ENCODE measurements at regions not wholly inside any gene's neighbourhood (a gene's known extent, or its start where the extent isn't known, plus 50 kb on each side); places are given as distances from the start of the nearest gene placed in this dataset.

DNA sequence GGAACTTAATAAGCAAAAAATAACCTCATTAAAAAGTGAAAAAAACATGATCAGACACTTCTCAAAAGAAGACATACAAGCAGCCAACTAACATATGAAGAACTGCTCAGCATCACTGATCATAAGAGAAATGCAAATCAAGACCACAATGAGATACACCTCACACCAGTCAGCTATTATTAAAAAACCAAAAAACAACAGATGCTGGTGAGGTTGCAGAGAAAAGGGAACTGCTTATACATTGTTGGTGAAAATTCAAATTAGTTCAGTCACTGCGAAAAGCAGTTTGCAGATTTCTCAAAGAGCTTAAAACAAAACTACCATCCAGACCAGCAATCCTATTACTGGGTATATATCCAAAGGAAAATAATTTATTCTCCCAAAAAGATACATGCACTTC, 513.3 kb downstream of the MDFIC start:
- DNase-seq, result no peak

DNA sequence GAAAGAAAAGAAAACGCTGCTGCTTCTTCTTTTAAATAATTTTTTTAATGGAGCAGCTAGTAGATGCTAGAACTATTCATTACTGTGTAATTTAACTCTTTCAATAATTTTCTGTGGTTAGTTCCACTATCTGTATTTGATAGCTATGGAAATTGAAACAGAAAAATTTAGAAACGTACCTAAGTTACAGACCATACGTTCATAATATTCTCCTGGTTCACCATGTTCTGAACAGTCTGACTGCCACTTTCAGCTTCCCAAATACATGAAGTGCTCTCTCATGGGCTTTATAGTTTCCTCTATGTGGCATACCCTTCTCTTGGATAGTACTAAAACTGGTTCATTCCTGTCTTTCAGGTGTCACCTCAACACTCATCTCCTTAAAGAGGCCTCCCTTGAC, 508.0 kb downstream of the MDFIC start:
- DNase-seq, result no peak

DNA sequence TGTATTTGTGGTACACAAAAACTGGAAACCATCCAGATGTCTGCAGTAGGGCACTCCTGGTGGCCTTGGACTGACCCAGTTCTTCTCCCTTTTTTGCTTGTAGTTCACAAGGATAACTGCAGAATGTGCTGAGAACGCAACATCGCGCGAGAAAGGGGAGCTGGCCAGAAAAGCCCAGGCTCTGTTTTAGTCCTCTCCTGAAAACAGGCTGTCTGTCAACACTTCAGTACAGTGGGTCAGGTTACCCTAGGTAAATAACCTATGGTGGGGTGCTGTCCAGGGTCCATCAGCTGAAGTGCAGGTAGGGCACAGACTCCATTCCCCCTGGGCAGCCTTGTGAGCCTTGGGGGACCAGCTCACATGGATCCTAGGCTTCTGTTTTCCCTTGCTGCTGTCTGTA, 495.8 kb downstream of the MDFIC start:
- DNase-seq, result no peak

DNA sequence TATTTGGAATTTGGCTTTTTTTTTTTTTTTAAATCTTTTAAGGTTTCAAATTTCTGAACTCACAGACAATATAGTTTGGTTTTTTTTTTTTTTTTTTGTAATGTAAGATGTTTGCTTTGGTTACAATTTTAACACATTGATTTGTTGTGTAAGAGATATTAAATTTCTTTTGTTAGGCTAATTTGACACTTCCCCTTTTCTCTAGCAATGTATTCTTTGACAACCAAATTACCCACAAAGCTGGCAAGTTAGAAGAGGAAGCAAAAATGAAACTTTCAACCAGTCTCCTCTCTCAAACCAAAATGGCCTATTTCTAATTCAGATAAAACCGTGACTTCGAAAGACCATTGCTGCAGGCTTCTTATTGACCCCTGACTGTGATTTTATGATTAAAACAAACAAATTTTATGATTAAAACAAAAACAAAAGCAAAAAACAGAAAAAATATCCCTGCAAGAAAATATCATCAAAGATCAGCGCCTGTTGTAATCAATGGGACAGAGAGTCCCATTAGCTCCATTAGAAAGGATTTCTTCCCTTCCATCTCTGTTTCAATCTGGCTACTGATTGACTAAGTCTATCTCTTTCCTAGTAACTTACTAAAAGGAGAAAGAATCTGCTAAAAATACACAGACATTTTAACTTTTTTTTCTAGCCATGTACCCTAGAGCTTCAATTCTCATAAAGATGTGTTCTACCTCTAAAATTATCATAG, 489.2 kb downstream of the MDFIC start:
- peak; percentile 57 for DNase-seq

DNA sequence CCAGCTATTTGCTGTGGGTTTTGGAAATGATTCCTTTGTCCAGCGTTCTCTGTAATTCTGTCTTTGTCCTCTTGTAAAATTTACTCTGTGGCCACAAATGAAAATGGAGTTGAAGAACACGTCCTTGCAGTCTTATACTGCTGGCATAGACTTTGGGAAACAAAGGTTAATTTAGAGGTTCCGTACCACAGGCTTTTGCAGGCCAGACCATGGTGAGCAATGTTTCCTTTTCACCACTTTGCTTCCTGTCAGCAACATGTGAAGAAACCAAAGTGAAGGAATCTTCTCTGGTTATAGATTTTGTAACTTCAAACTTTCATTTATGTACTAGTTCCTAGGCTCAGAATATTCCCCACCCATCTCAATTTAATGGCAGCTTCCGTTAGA, 488.5 kb downstream of the MDFIC start:
- DNase-seq, result peak; percentile 73

DNA sequence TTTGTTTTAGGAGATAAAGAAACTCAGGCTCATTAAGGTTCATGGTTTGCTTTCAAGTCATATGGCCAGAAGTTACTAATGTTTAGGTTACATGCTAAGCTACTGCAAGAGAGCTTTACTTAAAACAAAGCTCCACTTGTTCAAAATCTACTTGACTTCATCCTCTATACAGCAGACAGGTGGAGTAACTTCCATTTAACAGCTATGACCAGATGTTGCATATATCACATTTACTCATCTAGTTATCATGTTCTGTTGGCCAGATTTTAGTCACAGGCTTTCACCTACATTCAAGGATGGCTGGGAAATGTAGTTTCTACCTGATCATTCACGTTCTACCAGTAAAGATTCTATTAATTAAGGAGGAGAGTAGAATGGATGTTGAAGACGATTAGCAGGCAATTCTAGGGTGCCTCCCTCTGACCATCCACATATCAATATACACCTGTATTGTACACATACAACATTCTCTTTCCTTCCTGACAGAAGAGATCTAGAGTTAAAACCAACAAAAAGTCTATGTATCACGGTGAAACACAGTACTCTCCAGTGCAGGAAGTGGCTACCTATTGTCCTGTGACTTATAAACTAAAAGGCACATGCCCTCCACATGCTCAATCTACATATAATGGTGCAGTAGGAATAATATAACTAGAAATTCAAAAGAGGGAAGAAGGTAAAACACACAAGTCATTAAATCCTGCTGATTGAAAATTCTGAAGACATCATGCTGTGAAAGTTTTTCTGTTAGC, 488.0 kb downstream of the MDFIC start:
- DNase-seq, result peak; percentile 73

DNA sequence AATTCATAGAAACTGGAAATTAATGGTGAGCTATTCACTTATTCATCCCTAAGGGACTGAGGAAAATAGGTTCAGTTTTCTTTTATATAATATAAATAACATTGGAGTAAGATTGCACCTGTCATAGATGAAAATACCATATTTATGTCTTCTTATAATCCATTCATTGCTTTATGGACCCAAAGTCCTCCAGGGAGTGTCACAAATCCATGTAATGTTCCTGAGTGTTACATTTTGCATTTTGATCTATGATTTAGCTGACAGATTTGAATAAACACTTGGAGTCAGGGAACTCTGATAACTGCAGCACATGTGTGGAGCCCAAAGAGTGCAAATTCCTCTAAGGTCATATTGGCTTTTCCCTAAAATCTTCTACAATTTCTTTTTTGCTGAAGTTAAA, 484.3 kb downstream of the MDFIC start:
- DNase-seq, result no peak

DNA sequence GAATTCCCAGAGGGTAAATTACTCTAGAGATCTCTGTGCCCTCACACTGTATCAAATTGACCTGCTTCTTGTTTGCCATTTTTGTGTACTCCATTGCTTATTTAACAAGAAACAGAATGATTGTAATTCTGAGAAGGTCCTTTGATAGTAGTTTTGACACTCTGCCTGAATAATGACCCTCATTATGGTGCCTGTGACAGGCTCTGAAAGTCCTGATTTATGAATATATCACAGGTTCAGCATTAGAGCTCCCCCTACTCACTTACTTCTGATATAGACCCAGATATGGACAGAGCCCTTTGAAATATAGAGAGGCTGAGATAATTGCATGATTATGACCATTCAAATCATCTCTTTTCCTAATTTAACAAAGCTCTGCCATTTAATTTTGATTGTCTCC, 465.2 kb downstream of the MDFIC start:
- DNase-seq, result no peak

DNA sequence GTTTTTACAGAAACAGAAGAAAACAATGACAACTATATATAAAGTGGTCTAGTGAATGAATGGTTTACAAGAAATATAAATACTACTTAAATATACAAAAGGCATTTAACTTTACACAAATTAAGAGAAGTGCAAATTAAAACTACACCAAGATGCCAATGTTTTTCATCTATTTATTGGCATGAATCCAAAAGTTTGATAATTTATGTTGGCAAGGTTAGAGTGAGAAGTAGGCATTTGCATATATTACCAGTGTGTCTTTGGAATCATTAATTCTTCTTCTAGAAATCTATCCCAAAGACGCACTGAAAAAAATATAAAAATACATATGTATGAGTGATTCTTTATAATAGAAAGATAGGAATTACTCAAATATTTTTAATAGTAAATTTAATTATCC, 457.4 kb downstream of the MDFIC start:
- no peak for DNase-seq

DNA sequence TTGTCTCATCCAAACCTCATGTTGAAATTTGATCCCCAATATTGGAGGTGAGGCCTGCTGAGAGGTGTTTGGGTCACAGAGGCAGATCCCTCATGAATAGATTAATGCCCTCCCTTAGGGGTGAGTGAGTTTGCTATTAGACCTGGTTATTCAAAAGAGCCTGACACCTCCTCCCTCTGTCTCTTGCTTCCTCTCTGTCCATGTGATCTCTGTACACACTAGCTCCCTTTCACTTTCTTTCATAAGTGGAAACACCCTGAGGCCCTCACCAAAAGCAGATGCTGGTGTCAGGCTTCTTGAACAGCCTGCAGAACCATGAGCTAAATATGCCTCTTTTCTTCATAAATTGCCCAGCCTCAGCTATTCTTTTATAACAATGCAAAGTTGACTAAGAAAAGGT, 447.1 kb downstream of the MDFIC start:
- DNase-seq, result no peak

DNA sequence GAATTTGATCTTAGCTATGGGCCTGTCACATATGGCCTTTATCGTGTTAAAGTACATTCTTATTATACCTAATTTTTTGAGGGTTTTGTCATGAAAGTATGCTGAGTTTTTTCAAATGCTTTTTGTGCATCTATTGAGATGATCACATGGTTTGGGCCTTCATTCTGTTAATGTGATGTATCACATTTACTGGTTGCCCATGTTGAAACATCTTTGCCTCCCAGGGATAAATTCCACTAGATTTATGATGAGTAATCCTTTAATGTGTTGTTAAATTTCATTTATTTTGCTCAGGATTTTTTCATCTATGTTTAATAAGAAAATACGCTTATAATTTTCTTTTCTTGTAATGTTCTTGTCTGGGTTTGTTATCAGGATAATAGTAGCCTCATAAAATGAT, 442.0 kb downstream of the MDFIC start:
- DNase-seq, result no peak

DNA sequence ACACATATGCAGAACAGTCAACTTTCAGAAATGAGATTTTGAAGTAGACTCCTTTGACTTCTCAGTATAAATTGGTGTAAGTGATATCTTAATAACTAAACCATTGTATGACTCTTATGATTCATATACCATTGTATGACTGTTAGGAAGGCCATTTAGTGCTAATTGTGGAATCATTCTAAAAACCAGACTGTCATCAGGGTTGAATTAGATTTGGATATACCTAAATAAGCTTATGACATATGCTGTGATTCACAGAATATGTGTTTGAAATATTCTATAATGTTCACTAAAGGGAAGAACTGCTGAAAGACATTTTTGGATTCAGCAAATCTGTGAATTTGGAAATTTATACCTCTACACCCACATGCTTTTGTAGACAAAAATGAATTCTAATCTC, 438.1 kb downstream of the MDFIC start:
- DNase-seq, result no peak

DNA sequence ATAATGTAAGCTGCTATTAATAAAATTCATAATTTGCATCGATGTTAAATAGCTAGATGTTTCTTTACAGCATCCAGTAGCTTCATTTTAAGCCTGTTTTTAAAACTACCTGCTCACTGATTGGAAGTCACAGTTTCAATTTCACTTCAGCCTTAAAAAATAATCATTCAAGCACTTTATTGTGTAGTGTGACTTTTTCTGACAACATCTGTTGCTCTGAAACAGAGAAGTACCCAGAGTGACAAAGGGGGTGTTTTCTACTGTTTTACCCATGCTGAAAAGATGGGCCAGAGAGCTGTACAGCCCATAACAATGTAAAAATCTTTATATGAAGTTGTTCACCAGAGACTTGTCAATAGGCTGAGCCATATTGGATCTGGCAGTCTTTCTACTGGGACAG, 437.2 kb downstream of the MDFIC start:
- DNase-seq, result no peak

DNA sequence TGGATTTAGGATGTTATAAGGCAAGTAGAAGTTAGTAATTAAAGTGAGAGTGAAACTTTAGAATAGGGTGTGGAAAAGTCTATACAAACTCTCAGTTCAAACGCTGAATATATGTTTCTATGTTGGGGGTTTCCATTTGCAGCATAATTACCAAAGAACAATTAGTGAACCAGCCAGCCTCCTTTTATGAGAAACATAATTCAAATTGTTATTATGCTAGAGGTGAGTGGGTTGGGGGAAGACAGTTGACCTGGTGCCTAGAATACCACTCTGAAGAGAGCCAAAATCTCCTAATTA, 435.8 kb downstream of the MDFIC start:
- no peak for DNase-seq

DNA sequence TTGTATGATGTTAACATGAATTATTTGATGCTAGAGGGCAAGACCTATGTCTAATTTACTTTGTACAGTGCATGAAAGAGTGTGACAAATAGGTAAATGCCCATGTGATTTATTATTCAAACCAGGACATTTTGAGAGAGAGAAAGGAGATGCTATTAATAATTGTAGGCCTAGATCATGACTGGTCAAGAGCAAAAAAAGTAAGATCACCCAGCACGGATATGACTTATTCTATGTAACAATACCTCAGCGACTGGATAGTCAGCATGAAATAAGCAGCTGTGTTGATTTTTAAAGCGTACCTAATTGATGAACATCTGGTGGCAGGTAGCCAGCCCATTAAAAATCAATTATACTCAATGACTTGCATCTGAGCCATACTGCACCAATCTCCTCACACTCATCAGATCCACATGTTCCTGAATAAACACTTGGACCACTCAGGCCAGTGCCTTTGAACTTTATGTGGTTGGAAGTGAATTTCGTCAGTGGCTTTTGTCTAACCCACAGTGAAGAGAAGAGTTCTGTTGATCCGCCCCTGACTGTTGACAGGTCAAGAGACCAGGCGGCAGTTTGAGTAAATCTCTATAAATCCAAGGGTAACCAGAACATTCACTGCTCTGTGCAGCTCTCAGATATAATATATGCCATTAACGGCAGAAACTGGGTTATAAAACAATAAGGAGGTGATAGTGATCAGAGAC, 435.3 kb downstream of the MDFIC start:
- DNase-seq, result no peak

DNA sequence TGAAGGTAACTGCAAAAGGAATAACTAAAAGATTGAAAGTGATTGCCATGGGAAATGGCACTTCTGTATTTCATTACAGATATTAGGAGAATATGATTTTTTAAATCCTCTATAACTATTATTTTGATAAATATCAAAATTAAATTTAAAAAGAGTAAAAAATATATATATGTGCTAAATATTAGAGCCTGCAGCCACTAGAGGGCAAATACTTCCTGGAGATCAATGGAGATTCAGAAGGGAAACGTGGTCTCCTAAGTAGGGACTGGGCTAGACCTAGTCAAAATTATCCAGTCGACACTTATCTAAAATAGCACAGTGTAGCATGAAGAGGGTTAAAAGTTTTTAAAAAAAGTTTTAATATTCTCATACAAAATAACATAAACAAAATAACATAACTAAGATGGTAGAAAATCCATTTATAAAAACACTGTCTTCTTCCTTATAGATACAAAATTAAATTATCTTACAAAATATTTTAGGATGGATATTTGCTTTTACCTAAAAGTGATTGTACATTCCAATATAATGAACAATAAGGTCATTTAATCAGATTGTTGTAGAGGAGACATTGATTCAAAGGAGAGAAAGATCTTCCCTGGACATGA, 434.3 kb downstream of the MDFIC start:
- DNase-seq, result no peak

DNA sequence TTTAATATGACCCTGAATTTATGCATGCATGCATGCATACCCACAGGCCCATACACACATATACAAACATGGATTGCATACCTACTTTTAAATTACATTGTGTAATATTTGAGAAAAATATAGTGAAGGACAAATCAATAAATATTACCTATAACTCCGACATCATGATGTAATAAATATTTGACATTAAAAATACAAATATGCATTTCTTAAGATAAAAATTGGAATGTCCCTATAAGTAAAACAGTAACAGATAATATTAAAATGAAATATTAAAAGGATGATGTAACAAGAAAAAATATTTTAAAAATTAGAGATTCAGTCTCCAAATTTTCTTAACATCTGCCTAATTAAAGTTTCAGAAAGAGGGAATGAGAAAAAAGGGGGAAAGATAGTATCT, 433.0 kb downstream of the MDFIC start:
- no peak for DNase-seq

DNA sequence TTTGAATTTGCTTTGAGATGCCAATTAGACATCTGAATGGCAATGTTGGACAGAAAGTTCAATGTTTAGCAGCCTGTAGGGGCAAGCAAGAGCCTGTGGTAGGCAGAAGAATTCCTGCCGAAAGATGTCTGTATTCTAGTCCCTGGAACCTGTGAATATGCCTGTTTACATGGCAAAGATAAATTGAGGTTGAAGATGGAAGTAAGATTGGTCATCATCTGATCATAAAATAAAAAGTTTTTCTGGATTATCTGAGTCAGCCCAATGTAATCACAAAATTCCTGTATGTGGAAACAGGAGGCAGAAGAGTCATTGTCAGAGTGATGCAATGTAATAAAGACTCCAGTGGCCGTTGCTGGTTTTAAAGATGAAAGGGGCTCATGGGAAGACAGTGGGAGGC, 430.5 kb downstream of the MDFIC start:
- no peak for DNase-seq

DNA sequence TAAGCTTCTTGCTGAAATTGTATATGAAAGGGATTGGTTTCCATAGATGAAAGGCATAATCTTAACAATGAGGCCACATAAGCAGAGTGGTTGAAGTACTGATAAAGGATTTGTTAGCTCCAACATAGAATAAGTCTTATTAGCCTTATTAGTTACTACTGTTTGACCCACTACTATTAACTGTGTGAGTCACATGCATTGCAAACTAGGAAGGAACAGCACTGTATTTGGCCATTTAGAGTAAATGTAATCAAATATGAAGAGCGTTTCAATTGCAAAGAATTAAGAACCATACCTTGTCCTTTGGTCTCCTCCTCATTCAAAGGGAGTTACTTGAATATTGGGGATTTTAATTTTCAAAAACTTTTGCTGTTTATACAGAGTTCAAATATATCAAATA, 428.9 kb downstream of the MDFIC start:
- no peak for DNase-seq

DNA sequence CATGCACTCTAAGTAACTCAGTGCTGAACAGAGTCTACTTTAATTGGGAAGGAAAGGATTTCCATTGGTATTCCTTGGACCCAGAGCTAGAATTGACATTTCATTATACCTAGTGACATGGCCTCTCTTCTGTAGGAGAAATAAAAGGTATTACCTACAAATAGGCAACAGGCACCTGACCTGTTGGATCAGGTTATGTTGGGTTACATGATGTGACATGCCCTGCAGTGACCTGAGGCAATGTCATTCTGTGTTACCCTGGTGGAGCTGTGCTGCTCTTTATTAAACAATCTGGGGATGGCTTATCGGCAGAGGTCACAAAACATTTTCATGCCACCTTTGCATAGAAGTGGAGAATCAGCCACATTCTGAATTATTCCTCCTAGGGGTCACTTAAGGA, 427.7 kb downstream of the MDFIC start:
- DNase-seq, result no peak

DNA sequence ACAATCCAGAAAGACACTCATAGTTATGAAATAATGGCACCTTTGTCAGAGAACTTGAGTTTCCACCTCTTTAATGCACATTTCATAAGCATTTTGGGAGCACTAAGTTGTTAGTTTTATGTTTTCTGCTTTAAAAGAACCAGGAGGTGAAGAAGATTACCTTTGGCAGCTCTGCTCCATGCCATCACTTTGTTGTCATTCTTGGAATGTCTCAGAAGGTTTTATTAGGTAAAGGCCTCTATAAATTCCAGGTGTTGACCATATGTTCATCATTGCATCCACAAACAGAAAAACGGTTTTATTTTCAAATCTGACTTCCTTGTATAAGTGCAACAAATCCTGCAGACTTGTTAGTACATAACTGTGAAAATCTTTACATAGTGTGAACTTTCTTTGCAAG, 424.8 kb downstream of the MDFIC start:
- no peak for DNase-seq

DNA sequence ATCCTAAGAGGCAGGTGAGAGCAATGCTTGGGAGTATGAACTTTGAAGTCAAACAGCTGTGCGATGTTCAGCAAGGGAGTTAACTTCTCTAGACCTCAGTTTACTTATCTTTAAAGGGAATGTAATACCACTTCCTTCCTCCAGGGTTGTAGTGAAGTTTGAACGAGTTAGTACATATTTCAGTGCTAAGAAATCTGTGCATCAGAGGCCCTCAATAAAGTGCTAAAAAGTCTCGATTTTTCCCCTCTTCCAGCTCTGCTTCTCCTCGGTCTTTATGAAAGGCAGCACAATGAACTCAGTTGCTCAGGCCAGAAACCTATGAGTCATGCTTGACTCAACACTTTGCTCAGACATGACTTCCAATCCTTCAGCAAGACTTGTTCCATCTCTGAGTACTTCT, 418.9 kb downstream of the MDFIC start:
- no peak for DNase-seq

DNA sequence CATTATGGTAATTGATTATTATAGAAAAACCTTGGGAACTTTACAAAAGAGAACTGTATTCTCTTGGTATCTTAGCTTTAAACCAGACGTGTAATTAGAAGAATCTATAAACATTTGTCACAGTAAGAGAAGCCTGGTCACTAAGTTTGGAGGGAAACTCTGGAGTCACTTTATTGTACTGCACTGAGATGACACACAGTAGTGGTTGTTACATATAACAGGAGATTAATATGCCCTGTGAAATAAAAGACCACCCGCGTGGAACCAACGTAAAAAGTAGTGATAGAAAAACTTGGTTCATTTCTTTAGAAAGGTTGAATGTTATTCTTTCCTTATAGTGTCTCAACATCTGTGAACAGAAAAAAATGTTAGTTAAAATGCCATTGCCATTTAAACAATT, 416.1 kb downstream of the MDFIC start:
- no peak for DNase-seq

DNA sequence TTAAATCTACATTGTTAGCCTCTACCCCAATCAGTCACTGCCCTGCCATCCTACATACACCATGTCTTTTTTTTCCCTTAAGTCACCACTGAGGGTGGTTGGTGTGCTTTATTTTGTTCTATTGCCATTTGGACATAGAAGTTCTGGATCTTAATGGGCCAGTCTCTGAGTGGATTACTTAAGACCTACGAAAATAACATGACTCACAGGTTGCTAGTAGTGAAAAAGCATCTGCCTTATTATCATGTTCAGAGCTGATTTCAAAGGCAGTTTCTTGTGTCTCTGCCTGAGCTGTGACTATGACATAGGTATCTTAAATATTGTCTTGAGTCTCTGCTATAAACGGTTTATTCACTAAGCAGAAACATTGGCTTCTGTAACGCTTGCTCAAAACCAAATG, 410.8 kb downstream of the MDFIC start:
- no peak for DNase-seq

All from KG1 (cell line).